Esophagus muscularis mucosa (tissue), 4 donors: ENCODE measurements at regions not wholly inside any gene's neighbourhood (a gene's known extent, or its start where the extent isn't known, plus 50 kb on each side); places are given as distances from the start of the nearest gene placed in this dataset.

Experiments used
- EP300 ChIP-seq: sonication (generic); formaldehyde crosslinking; IDR thresholded peaks from one replicate; pipeline ENCODE4 v1.6.1; 2017; ENCODE audit warnings: antibody characterized with exemption
- POLR2A ChIP-seq: fragments of 450-650 bp; IDR thresholded peaks from one replicate; pipeline ENCODE4 v1.6.1; 2017; ENCODE audit warnings: antibody characterized with exemption, moderate library complexity, mild to moderate bottlenecking, low read depth
- POLR2AphosphoS5 ChIP-seq, 2 donors: sonication (generic); formaldehyde crosslinking; IDR thresholded peaks; one replicate each; pipeline ENCODE4 v1.6.1; 2017; ENCODE audit warnings: antibody characterized with exemption in 2 of 2
- TF ChIP-seq, protein P1 (sequence below), 3 experiments: fragments of 200-600 bp in 2 of 3; fragments of 450-650 bp in 1 of 3; sonication (generic) in 2 of 3; IDR thresholded peaks; one replicate each; pipeline ENCODE4 v1.5.1; 2017 to 2019; ENCODE audit warnings: antibody characterized with exemption in 3 of 3, mild to moderate bottlenecking in 2 of 3, moderate library complexity in 1 of 3

DNA sequence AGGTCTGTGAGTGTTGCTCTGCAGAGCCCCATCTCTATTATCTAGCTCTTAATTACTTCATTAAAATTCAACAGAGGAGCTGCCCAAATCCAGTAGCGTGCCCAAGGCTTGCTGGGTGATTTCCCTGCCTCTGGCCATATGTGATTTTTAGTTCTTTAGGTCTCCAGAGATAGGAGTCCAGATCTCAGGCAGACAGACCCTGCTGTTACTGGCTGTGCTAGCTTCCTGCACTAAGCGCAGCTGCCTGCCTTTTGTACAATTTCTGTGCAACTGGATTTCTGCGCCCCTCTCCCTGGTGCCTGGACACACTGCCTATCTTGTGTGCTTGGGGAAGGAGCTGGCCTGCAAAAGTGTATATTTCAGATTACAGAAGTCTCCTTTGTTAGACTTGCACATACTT lies 136.5 kb downstream of the TDRD15 start:
- TF ChIP-seq, protein P1, sequence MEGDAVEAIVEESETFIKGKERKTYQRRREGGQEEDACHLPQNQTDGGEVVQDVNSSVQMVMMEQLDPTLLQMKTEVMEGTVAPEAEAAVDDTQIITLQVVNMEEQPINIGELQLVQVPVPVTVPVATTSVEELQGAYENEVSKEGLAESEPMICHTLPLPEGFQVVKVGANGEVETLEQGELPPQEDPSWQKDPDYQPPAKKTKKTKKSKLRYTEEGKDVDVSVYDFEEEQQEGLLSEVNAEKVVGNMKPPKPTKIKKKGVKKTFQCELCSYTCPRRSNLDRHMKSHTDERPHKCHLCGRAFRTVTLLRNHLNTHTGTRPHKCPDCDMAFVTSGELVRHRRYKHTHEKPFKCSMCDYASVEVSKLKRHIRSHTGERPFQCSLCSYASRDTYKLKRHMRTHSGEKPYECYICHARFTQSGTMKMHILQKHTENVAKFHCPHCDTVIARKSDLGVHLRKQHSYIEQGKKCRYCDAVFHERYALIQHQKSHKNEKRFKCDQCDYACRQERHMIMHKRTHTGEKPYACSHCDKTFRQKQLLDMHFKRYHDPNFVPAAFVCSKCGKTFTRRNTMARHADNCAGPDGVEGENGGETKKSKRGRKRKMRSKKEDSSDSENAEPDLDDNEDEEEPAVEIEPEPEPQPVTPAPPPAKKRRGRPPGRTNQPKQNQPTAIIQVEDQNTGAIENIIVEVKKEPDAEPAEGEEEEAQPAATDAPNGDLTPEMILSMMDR (IDR thresholded peaks at IDR 0.05): no peak
- TF ChIP-seq POLR2A (no peak), EP300 (no peak), POLR2AphosphoS5 (IDR thresholded peaks at IDR 0.05) (no peak)
